Activated CD8-positive, alpha-beta memory T cell treated with anti-CD3 and anti-CD28 coated beads for 36 hours (primary cell): ENCODE measurements at regions not wholly inside any gene's neighbourhood (a gene's known extent, or its start where the extent isn't known, plus 50 kb on each side); places are given as distances from the start of the nearest gene placed in this dataset.

Experiments
- CTCF ChIA-PET: fragments of 350-600 bp; sonication (Branson Sonifier 250); formaldehyde crosslinking; loops from one replicate; lab custom pipeline; 2021; ENCODE audit warnings: antibody characterized with exemption; lab: Charles Lee
- POLR2A ChIA-PET: fragments of 350-600 bp; sonication (Branson Sonifier 250); formaldehyde crosslinking; loops from one replicate; lab custom pipeline; 2021; ENCODE audit warnings: antibody characterized with exemption; lab: Charles Lee

GRCh38 chr7:28231176-28231575 lies 50.6 kb upstream of the JAZF1 start:
- CTCF ChIA-PET = no interaction called here
- POLR2A ChIA-PET = no interaction called here

- CTCF ChIA-PET = no interaction called here
- POLR2A ChIA-PET = no interaction called here
These were observed 56.0 kb upstream of the JAZF1 start for GRCh38 chr7:28236560-28236959.

- POLR2A ChIA-PET = no interaction called here
- CTCF ChIA-PET = no interaction called here
These were observed 56.8 kb upstream of the JAZF1 start for GRCh38 chr7:28237363-28237762.

GRCh38 chr7:28239823-28240204 lies 59.2 kb upstream of the JAZF1 start:
- POLR2A ChIA-PET = interaction anchor here (1.0 kb wide), 1 partner anchor 27 kb away, joined by 3 read pairs; no protein-coding TSS in a partner anchor
- CTCF ChIA-PET = no interaction called here

GRCh38 chr7:28240481-28240880 lies 59.9 kb upstream of the JAZF1 start:
- ChIA-PET POLR2A (interaction anchor here (1.0 kb wide), 1 partner anchor 26 kb away, joined by 3 read pairs; no protein-coding TSS in a partner anchor), CTCF (no interaction called here)

GRCh38 chr7:28243861-28244260 lies 63.3 kb upstream of the JAZF1 start:
- ChIA-PET CTCF (no interaction called here), POLR2A (no interaction called here)

GRCh38 chr7:28245123-28245878 lies 64.7 kb upstream of the JAZF1 start:
- CTCF ChIA-PET = no interaction called here

GRCh38 chr7:28246921-28247461 lies 66.4 kb upstream of the JAZF1 start:
- ChIA-PET CTCF (interaction anchor here (0.7 kb wide), 2 partner anchors 46 to 50 kb away, joined by 3 read pairs; no protein-coding TSS in a partner anchor), POLR2A (no interaction called here)

More at GRCh38 chr7:28245123-28245878, 64.7 kb upstream of the JAZF1 start:
- POLR2A ChIA-PET = no interaction called here

GRCh38 chr7:28258240-28258639 lies 77.6 kb upstream of the JAZF1 start:
- ChIA-PET CTCF (no interaction called here), POLR2A (no interaction called here)

GRCh38 chr7:28260969-28261368 lies 80.4 kb upstream of the JAZF1 start:
- ChIA-PET POLR2A (no interaction called here), CTCF (no interaction called here)

- ChIA-PET CTCF (no interaction called here), POLR2A (no interaction called here)
These were observed 83.2 kb upstream of the JAZF1 start for GRCh38 chr7:28263622-28264271.

- CTCF ChIA-PET = no interaction called here
These were observed 85.8 kb upstream of the JAZF1 start for GRCh38 chr7:28266402-28266801.

GRCh38 chr7:28267012-28267411 lies 86.4 kb upstream of the JAZF1 start:
- CTCF ChIA-PET = interaction anchor here (0.6 kb wide), 1 partner anchor 304 kb away, joined by 3 read pairs; no protein-coding TSS in a partner anchor
- POLR2A ChIA-PET = interaction anchor here (0.6 to 0.7 kb wide), 2 partner anchors 25 to 27 kb away, joined by 3 to 4 read pairs; no protein-coding TSS in a partner anchor

More at GRCh38 chr7:28266402-28266801, 85.8 kb upstream of the JAZF1 start:
- POLR2A ChIA-PET = interaction anchor here (0.6 kb wide), 1 partner anchor 26 kb away, joined by 3 read pairs; no protein-coding TSS in a partner anchor

- POLR2A ChIA-PET = no interaction called here
- CTCF ChIA-PET = no interaction called here
These were observed 89.2 kb upstream of the JAZF1 start for GRCh38 chr7:28269700-28270361.

GRCh38 chr7:28270536-28270935 lies 89.9 kb upstream of the JAZF1 start:
- ChIA-PET CTCF (no interaction called here), POLR2A (no interaction called here)

- ChIA-PET POLR2A (no interaction called here), CTCF (no interaction called here)
These were observed 91.9 kb upstream of the JAZF1 start for GRCh38 chr7:28272461-28272877.

- ChIA-PET POLR2A (no interaction called here), CTCF (no interaction called here)
These were observed 95.7 kb upstream of the JAZF1 start for GRCh38 chr7:28276298-28276697.

- ChIA-PET POLR2A (no interaction called here), CTCF (no interaction called here)
These were observed 96.8 kb upstream of the JAZF1 start for GRCh38 chr7:28277364-28277763.

GRCh38 chr7:28277958-28278357 lies 97.4 kb upstream of the JAZF1 start:
- ChIA-PET CTCF (no interaction called here), POLR2A (no interaction called here)

- ChIA-PET CTCF (no interaction called here), POLR2A (no interaction called here)
These were observed 99.9 kb upstream of the JAZF1 start for GRCh38 chr7:28280516-28280915.
